HFFc6 (cell line): ENCODE measurements at regions not wholly inside any gene's neighbourhood (a gene's known extent, or its start where the extent isn't known, plus 50 kb on each side); places are given as distances from the start of the nearest gene placed in this dataset.

Source experiments
- DNase-seq: peaks from one replicate; pipeline ENCODE4 v3.0.0-alpha.2; 2018
- H3K27ac Mint-ChIP-seq: 2 replicates; pipeline ENCODE4 v1.8.0; 2020; ENCODE audit warnings: mild to moderate bottlenecking, mixed read lengths
- H3K27me3 Mint-ChIP-seq: 2 replicates; pipeline ENCODE4 v1.8.0; 2021; ENCODE audit warnings: mild to moderate bottlenecking, moderate library complexity, mixed read lengths; ENCODE audit not compliant: insufficient read depth
- H3K36me3 Mint-ChIP-seq: 2 replicates; pipeline ENCODE4 v1.8.0; 2021; ENCODE audit warnings: low read depth, mixed read lengths
- H3K4me1 Mint-ChIP-seq: 2 replicates; pipeline ENCODE4 v1.8.0; 2020; ENCODE audit warnings: low read depth, mixed read lengths
- H3K4me3 Mint-ChIP-seq: 2 replicates; pipeline ENCODE4 v1.8.0; 2020; ENCODE audit warnings: mild to moderate bottlenecking, moderate library complexity, mixed read lengths
- H3K9me3 Mint-ChIP-seq: 2 replicates; pipeline ENCODE4 v1.8.0; 2020; ENCODE audit warnings: mild to moderate bottlenecking, mixed read lengths
- TF ChIP-seq, protein P1 (sequence below): fragments of 200-600 bp; sonication (generic); IDR thresholded peaks from 2 replicates; pipeline ENCODE4 v1.5.0; 2021; ENCODE audit warnings: antibody characterized with exemption, mild to moderate bottlenecking

DNA sequence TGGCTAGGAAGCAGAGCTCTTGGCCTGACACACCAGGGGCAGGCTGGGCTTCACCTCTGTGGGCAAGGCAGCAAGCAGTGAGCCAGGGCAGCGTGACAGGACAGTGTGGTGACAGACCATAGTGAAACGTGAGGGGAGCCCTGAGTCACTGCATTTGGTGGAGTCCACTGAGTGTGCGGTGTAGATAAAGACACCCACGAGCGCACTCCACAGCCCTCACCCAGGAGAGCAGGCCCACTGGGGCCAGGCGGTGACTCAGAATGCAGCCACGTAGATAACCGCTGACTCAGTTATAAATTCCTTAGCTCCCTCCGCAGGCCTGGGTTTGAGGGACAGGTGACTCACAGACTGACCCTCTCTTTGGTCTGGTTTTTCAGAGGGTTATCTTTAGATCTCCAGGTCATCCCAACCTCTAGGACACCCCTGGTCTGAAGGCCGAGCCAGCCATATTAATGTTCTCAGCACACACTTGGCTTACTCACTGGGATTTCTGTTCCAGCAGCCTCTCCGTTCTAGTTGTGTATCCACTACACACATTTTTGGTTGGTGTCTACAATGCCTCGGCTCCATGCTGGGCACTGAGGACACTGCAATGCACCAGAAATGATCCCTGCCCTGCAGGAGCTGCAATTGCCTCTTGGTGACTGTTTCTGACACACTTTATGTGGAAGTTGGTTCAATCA lies 90.2 kb upstream of the TSPAN2 start:
- H3K9me3 Mint-ChIP-seq, result peaks cover 6% of the 10 kb centered on the region
- no peaks in the 10 kb centered on the region for H3K27me3 Mint-ChIP-seq
- TF ChIP-seq, protein P1, sequence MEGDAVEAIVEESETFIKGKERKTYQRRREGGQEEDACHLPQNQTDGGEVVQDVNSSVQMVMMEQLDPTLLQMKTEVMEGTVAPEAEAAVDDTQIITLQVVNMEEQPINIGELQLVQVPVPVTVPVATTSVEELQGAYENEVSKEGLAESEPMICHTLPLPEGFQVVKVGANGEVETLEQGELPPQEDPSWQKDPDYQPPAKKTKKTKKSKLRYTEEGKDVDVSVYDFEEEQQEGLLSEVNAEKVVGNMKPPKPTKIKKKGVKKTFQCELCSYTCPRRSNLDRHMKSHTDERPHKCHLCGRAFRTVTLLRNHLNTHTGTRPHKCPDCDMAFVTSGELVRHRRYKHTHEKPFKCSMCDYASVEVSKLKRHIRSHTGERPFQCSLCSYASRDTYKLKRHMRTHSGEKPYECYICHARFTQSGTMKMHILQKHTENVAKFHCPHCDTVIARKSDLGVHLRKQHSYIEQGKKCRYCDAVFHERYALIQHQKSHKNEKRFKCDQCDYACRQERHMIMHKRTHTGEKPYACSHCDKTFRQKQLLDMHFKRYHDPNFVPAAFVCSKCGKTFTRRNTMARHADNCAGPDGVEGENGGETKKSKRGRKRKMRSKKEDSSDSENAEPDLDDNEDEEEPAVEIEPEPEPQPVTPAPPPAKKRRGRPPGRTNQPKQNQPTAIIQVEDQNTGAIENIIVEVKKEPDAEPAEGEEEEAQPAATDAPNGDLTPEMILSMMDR, result no peak; the same call in 1 of the 2 replicates
- peak; percentile 99 for DNase-seq
- peak overlapping the region; percentile 97 for H3K27ac Mint-ChIP-seq
- peaks cover 87% of the 10 kb centered on the region for H3K4me1 Mint-ChIP-seq
- peaks cover 20% of the 10 kb centered on the region for H3K36me3 Mint-ChIP-seq
- H3K4me3 Mint-ChIP-seq, result peak overlapping the region; percentile 81

DNA sequence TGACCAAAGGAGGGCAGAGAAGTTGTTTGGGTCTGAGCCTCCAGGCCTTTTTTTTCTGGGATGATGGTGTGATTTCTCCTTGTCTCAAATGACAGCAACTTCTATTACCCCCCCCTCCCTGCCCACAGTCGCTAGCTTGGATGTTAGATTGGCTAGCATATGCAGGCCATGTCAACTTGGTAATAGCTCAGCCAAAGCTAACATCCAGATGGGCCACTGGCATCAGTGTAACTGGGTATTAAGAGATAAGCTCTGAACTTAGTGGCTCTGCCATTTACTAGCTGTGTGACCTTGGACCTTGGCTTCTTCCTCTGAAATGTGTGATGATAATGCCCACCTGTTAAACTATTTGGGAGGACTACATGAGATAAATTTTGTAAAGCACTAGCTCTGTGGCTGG lies 86.9 kb upstream of the TSPAN2 start:
- Mint-ChIP-seq H3K9me3 (peaks cover 12% of the 10 kb centered on the region), H3K27me3 (peaks cover 1% of the 10 kb centered on the region; the same call in 1 of the 2 replicates)

DNA sequence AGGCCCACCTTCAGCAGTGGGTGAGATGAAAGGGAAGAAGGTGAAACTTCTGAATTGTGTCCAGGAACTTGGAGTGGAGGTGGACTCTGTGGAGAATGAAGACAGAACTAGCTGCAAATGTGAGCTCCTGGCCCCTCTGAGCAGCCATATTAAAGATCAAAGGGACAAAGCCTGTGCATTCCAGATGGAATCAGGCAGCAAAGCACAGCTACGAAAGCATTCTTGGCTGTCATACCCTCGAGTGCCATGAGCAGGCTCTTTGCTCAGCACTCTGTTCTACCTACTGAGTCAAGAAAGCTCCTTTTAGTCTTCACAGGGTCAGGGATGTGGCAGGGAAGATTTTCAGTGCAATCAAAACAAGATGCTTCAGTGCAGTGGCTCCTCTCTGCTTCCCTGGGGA lies 86.3 kb upstream of the TSPAN2 start:
- no peak for DNase-seq

More for the DNA sequence above, 86.9 kb upstream of the TSPAN2 start:
- TF ChIP-seq, protein P1, result no peak
- DNase-seq, result no peak
- Mint-ChIP-seq H3K27ac (no peak overlapping the region), H3K4me3 (no peak overlapping the region), H3K4me1 (peaks cover 85% of the 10 kb centered on the region), H3K36me3 (peaks cover 33% of the 10 kb centered on the region)

DNA sequence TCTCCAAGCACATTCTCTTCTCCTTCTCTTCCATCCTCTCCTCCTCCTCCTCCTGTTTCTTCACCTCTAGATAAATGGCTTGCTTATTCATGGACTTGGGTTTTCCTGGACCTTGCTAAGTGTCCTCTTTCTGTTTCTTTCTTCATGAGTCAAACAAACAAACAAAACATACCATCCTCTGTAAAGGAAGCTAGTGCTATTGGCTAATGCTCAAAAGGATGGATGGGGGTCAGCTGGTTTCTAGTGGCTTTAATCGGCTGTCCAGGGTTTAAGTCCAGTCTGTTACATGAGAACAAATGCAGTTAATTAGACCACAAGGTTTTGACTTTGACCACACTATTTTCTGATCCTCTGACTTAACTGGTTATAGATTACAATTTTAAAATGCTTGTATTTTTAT lies 83.8 kb upstream of the TSPAN2 start:
- Mint-ChIP-seq H3K27ac (peak overlapping the region; percentile 11; the same call in 1 of the 2 replicates), H3K27me3 (peaks cover 4% of the 10 kb centered on the region), H3K4me3 (no peak overlapping the region), H3K36me3 (peaks cover 36% of the 10 kb centered on the region), H3K4me1 (peaks cover 85% of the 10 kb centered on the region), H3K9me3 (peaks cover 12% of the 10 kb centered on the region)
- peak; percentile 57 for DNase-seq
- TF ChIP-seq, protein P1, result no peak

More for the DNA sequence above, 86.3 kb upstream of the TSPAN2 start:
- H3K27ac Mint-ChIP-seq, result no peak overlapping the region
- H3K27me3 Mint-ChIP-seq, result peaks cover 1% of the 10 kb centered on the region; the same call in 1 of the 2 replicates
- H3K4me3 Mint-ChIP-seq, result no peak overlapping the region
- H3K4me1 Mint-ChIP-seq, result peaks cover 85% of the 10 kb centered on the region
- TF ChIP-seq, protein P1, result no peak
- H3K9me3 Mint-ChIP-seq, result peaks cover 12% of the 10 kb centered on the region
- H3K36me3 Mint-ChIP-seq, result peaks cover 36% of the 10 kb centered on the region

DNA sequence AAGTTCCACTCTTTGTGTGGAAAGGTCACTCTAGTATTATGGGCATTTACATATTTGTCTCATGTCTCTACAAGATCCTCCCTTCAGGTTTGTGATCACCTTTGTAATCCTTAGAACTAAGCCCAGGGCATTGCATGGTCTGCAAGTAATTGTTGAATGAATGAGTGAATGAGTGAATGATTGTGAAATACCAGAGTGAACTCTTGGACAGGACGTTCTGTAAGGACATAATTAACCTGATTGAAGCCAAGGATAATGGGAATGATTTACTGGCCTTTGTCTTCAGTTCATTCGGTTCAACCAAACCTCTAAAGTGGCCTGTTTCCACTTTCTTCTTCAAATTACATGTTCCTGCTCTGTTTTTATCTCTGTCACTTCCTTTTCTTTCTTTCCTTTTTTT lies 83.0 kb upstream of the TSPAN2 start:
- Mint-ChIP-seq H3K27ac (no peak overlapping the region), H3K36me3 (peaks cover 36% of the 10 kb centered on the region), H3K4me3 (peak overlapping the region; percentile 15; the same call in 1 of the 2 replicates), H3K4me1 (peaks cover 90% of the 10 kb centered on the region), H3K9me3 (peaks cover 12% of the 10 kb centered on the region), H3K27me3 (peaks cover 4% of the 10 kb centered on the region)
- TF ChIP-seq, protein P1, result no peak
- DNase-seq, result no peak
